Upper lobe of left lung (tissue), 6 donors: ENCODE measurements at regions not wholly inside any gene's neighbourhood (a gene's known extent, or its start where the extent isn't known, plus 50 kb on each side); places are given as distances from the start of the nearest gene placed in this dataset.

Source experiments
- ATAC-seq, 2 donors: fragments of 200-7000 bp; cut with Tn5 transposase; one replicate each; pipeline ENCODE4 v1.9.1; 2022; ENCODE audit warnings: mild to moderate bottlenecking in 2 of 2, moderate library complexity in 2 of 2; ENCODE audit not compliant: low FRiP score in 2 of 2
- DNase-seq, 2 donors: peaks; one replicate each; pipeline ENCODE4 v3.0.0-alpha.2; 2019 to 2020
- H3K27ac ChIP-seq, 4 donors: fragments of 200-600 bp; sonication (generic); one replicate each; pipeline ENCODE4 v1.5.1; 2016 to 2019
- H3K27me3 ChIP-seq, 4 donors: fragments of 200-600 bp; sonication (generic); one replicate each; pipeline ENCODE4 v1.5.1; 2017 to 2019
- H3K36me3 ChIP-seq, 4 donors: fragments of 200-600 bp; sonication (generic); one replicate each; pipeline ENCODE4 v1.5.1; 2016 to 2019
- H3K4me1 ChIP-seq, 4 donors: fragments of 200-600 bp; sonication (generic); one replicate each; pipeline ENCODE4 v1.5.1; 2018 to 2019
- H3K4me3 ChIP-seq, 4 donors: fragments of 200-600 bp; sonication (generic); one replicate each; pipeline ENCODE4 v1.5.1; 2017 to 2019; ENCODE audit warnings: mild to moderate bottlenecking in 2 of 4, moderate library complexity in 1 of 4
- H3K9me3 ChIP-seq, 4 donors: fragments of 200-600 bp; sonication (generic); one replicate each; pipeline ENCODE4 v1.5.1; 2018 to 2019
- CTCF ChIP-seq, 6 experiments: fragments of 450-650 bp in 4 of 6; fragments of 200-600 bp in 2 of 6; sonication (generic) in 2 of 6; IDR thresholded peaks; one replicate each; pipeline ENCODE4 v1.5.1; 2016 to 2019; ENCODE audit warnings: antibody characterized with exemption in 6 of 6
- EP300 ChIP-seq, 4 donors: sonication (generic); formaldehyde crosslinking; IDR thresholded peaks; one replicate each; pipeline ENCODE4 v1.5.1; 2017; ENCODE audit warnings: antibody characterized with exemption in 4 of 4, control low read depth in 2 of 4
- POLR2A ChIP-seq, 4 donors: fragments of 450-650 bp; IDR thresholded peaks; one replicate each; pipeline ENCODE4 v1.5.1; 2016 to 2017; ENCODE audit warnings: antibody characterized with exemption in 4 of 4, mild to moderate bottlenecking in 2 of 4
- POLR2AphosphoS5 ChIP-seq, 2 donors: sonication (generic); formaldehyde crosslinking; IDR thresholded peaks; one replicate each; pipeline ENCODE4 v1.5.1; 2017; ENCODE audit warnings: antibody characterized with exemption in 2 of 2
- WGBS, 2 donors: methylation state at CpG; one replicate each; pipeline ENCODE4 v1.1.5; 2017 to 2018; 5-methylcytosine and 5-hydroxymethylcytosine counted together
- donor health status: DM: no; HTN: no; CAD: no; lungs with moderate emphysema.
- donor health status: DM: no; HTN: yes; CAD: no; lungs with severe emphysema.

DNA sequence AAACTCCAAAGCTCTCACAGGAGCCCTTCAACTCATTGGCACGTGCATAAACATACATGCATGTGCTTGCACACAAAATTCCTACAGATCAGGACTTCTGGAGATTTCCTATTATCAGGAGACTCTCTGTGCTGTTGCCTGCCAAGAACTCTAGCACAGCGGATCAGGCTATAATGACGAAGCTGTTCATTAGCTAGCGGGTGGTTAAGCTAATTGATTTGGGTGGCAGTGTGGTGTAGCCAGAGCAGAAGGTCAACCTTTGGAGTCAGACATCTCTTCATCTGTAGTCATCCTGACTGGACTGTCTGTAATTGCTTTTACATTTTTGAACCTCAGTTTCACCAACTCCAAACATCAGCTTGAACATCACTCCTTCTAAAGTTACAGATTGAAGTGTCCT lies 69.0 kb downstream of the KIF2B start:
- ATAC-seq = no peak
- no peak overlapping the region for H3K4me3 ChIP-seq
- H3K27ac ChIP-seq = no peak overlapping the region
- TF ChIP-seq POLR2A (IDR thresholded peaks at IDR 0.05) = no peak
- H3K36me3 ChIP-seq = no peaks in the 10 kb centered on the region
- H3K4me1 ChIP-seq = no peaks in the 10 kb centered on the region
- no peaks in the 10 kb centered on the region for H3K27me3 ChIP-seq
- H3K9me3 ChIP-seq = no peaks in the 10 kb centered on the region
- WGBS, 2 donors = 83 to 86% methylated on average over 4 of the region's 4 CpGs
- DNase-seq = no peak

DNA sequence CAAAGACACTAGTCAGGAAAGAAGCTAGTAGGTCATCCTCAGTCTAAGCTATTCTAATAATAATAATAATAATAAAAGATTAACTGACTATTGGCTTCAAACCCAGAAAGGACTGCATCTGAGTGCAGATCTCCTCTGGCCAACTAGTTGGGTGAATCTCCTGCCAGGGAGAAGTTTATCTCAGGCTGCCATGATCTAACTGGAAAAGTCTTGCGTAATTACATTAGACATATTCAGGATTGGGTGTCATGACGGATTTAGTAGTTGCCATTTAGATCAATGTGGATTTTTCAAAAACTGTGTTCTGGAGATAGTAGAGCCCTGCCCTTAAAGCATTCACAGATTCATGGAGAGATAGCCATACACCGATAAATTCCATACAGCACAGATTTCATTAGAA lies 69.5 kb downstream of the KIF2B start:
- H3K4me1 ChIP-seq = no peaks in the 10 kb centered on the region
- H3K9me3 ChIP-seq = no peaks in the 10 kb centered on the region
- no peak overlapping the region for H3K27ac ChIP-seq
- H3K27me3 ChIP-seq = no peaks in the 10 kb centered on the region
- ATAC-seq (no peak), DNase-seq (no peak)
- no peaks in the 10 kb centered on the region for H3K36me3 ChIP-seq
- H3K4me3 ChIP-seq = no peak overlapping the region
- TF ChIP-seq EP300 (IDR thresholded peaks at IDR 0.05) = no peak
- no peak for TF ChIP-seq POLR2A (IDR thresholded peaks at IDR 0.05)
- TF ChIP-seq CTCF (IDR thresholded peaks at IDR 0.05) = no peak
- WGBS, 2 donors = 77 to 83% methylated on average over 3 of the region's 3 CpGs

- DNase-seq (no peak), ATAC-seq (no peak)
- Histone ChIP-seq H3K9me3 (no peaks in the 10 kb centered on the region), H3K4me1 (no peaks in the 10 kb centered on the region), H3K4me3 (no peak overlapping the region), H3K27ac (no peak overlapping the region), H3K27me3 (no peaks in the 10 kb centered on the region), H3K36me3 (no peaks in the 10 kb centered on the region)
- TF ChIP-seq CTCF (IDR thresholded peaks at IDR 0.05) (no peak), POLR2AphosphoS5 (IDR thresholded peaks at IDR 0.05) (no peak), EP300 (IDR thresholded peaks at IDR 0.05) (no peak), POLR2A (IDR thresholded peaks at IDR 0.05) (no peak)
- WGBS, 2 donors = 50 to 62% methylated on average over 1 of the region's 1 CpG
Observed at GRCh38 chr17:53894591-53894990, 71.9 kb downstream of the KIF2B start.

- DNase-seq = no peak
- TF ChIP-seq POLR2A (IDR thresholded peaks at IDR 0.05) (no peak), CTCF (IDR thresholded peaks at IDR 0.05) (no peak), POLR2AphosphoS5 (IDR thresholded peaks at IDR 0.05) (no peak), EP300 (IDR thresholded peaks at IDR 0.05) (no peak)
- WGBS, 2 donors = 55 to 64% methylated on average over 1 of the region's 1 CpG
- Histone ChIP-seq H3K36me3 (no peaks in the 10 kb centered on the region), H3K9me3 (peaks cover 0 to 3% (median under 1%) of the 10 kb centered on the region in 4 donors), H3K4me3 (no peak overlapping the region), H3K27me3 (no peaks in the 10 kb centered on the region), H3K4me1 (no peaks in the 10 kb centered on the region), H3K27ac (no peak overlapping the region)
- ATAC-seq = no peak
Observed at GRCh38 chr17:53896047-53896446, 73.3 kb downstream of the KIF2B start.

DNA sequence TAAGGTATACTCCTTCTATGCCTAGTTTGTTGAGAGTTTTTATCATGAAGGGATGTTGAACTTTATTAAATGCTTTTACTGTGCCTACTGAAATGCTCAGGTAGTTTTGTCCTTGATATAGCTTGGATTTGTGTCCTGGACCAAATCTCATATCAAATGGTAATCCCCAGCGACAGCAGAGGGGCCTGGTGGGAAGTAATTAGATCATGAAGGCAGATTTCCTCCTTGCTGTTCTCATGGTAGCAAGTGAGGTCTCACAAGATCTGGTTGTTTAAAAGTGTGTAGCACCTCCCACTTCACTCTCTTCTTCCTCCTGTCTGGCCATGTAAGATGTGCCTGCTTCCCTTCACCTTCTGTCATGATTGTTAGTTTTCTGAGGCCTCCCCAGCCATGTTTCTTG lies 78.2 kb downstream of the KIF2B start:
- Histone ChIP-seq H3K9me3 (peaks cover 0 to 11% (median 6%) of the 10 kb centered on the region in 4 donors), H3K27ac (no peak overlapping the region), H3K4me3 (no peak overlapping the region), H3K4me1 (no peaks in the 10 kb centered on the region), H3K27me3 (no peaks in the 10 kb centered on the region), H3K36me3 (no peaks in the 10 kb centered on the region)
- ATAC-seq (no peak), DNase-seq (no peak)
- TF ChIP-seq POLR2AphosphoS5 (IDR thresholded peaks at IDR 0.05) = no peak
- WGBS, 2 donors = 86 to 95% methylated on average over 1 of the region's 1 CpG

DNA sequence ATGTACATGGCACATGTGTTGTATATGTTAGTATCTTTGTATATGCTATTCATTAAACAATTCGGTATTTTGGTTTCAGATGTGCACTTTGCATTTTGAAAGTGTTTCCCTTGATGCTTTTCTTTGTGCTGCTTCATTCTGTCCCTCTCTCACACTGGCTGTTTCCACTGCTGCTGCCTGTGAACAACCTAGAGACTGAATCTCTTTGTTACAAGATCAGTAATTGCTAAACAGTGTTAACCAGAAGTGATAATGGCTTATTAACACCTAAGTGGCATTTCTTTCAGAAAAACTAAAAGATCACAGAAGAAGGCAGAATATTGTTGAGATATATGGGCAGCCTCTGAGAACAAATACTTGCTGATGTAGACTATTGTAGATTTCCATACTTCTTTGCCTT lies 84.7 kb downstream of the KIF2B start:
- Histone ChIP-seq H3K4me3 (no peak overlapping the region), H3K27me3 (no peaks in the 10 kb centered on the region), H3K36me3 (no peaks in the 10 kb centered on the region), H3K27ac (no peak overlapping the region), H3K9me3 (peaks cover 0 to 2% (median 0%) of the 10 kb centered on the region in 4 donors), H3K4me1 (no peaks in the 10 kb centered on the region)
- TF ChIP-seq POLR2AphosphoS5 (IDR thresholded peaks at IDR 0.05) (no peak), POLR2A (IDR thresholded peaks at IDR 0.05) (no peak), EP300 (IDR thresholded peaks at IDR 0.05) (no peak)
- ATAC-seq (no peak), DNase-seq (no peak)
- WGBS, 2 donors = 48 to 64% methylated on average over 1 of the region's 1 CpG
